ENCODE measurements at regions not wholly inside any gene's neighbourhood (a gene's known extent, or its start where the extent isn't known, plus 50 kb on each side); places are given as distances from the start of the nearest gene placed in this dataset.

GRCh38 chr2:7736646-7737305 is 819.6 kb downstream of the RNF144A start:
- no peak overlapping the region for H3K4me3 ChIP-seq (ENCODE audit: low read depth, low read length)
- DNase-seq (ENCODE audit: low read depth, low spot score) = no peak
- POLR2A ChIA-PET = no interaction called here
- TF ChIP-seq CTCF (IDR thresholded peaks at IDR 0.05; ENCODE audit: insufficient read depth, low read length, missing control alignments) = no peak
- CTCF ChIA-PET = interaction anchor here (1.1 kb wide), 1 partner anchor 29 kb away, joined by 3 read pairs; no protein-coding TSS in a partner anchor

GRCh38 chr2:7738596-7738995 is 821.4 kb downstream of the RNF144A start:
- no peak for DNase-seq (ENCODE audit: low read depth, low spot score)
- no peak for TF ChIP-seq CTCF (IDR thresholded peaks at IDR 0.05; ENCODE audit: insufficient read depth, low read length, missing control alignments)
- CTCF ChIA-PET = interaction anchor here (1.5 kb wide), 1 partner anchor 12 kb away, joined by 3 read pairs; no protein-coding TSS in a partner anchor
- H3K4me3 ChIP-seq (ENCODE audit: low read depth, low read length) = no peak overlapping the region
- POLR2A ChIA-PET = no interaction called here

GRCh38 chr2:7740114-7740513 is 822.9 kb downstream of the RNF144A start:
- no peak for DNase-seq (ENCODE audit: low read depth, low spot score)
- TF ChIP-seq CTCF (IDR thresholded peaks at IDR 0.05; ENCODE audit: insufficient read depth, low read length, missing control alignments) = no peak
- POLR2A ChIA-PET = no interaction called here
- H3K4me3 ChIP-seq (ENCODE audit: low read depth, low read length) = no peak overlapping the region
- CTCF ChIA-PET = interaction anchor here (1.3 kb wide), 1 partner anchor 10 kb away, joined by 5 read pairs; no protein-coding TSS in a partner anchor

GRCh38 chr2:7742301-7742700 is 825.1 kb downstream of the RNF144A start:
- CTCF ChIA-PET = no interaction called here

GRCh38 chr2:7744827-7745226 is 827.6 kb downstream of the RNF144A start:
- no peak for DNase-seq (ENCODE audit: low read depth, low spot score)
- no peak overlapping the region for H3K4me3 ChIP-seq (ENCODE audit: low read depth, low read length)
- no peak for TF ChIP-seq CTCF (IDR thresholded peaks at IDR 0.05; ENCODE audit: insufficient read depth, low read length, missing control alignments)
- POLR2A ChIA-PET = no interaction called here
- CTCF ChIA-PET = no interaction called here

More at GRCh38 chr2:7742301-7742700, 825.1 kb downstream of the RNF144A start:
- no peak for TF ChIP-seq CTCF (IDR thresholded peaks at IDR 0.05; ENCODE audit: insufficient read depth, low read length, missing control alignments)
- POLR2A ChIA-PET = no interaction called here
- no peak for DNase-seq (ENCODE audit: low read depth, low spot score)
- H3K4me3 ChIP-seq (ENCODE audit: low read depth, low read length) = no peak overlapping the region

- no peak overlapping the region for H3K4me3 ChIP-seq (ENCODE audit: low read depth, low read length)
- CTCF ChIA-PET = no interaction called here
- DNase-seq (ENCODE audit: low read depth, low spot score) = no peak
- TF ChIP-seq CTCF (IDR thresholded peaks at IDR 0.05; ENCODE audit: insufficient read depth, low read length, missing control alignments) = no peak
- POLR2A ChIA-PET = no interaction called here
Observed at GRCh38 chr2:7745369-7745768, 828.2 kb downstream of the RNF144A start.
